MCF 10A (cell line): ENCODE measurements at regions not wholly inside any gene's neighbourhood (a gene's known extent, or its start where the extent isn't known, plus 50 kb on each side); places are given as distances from the start of the nearest gene placed in this dataset.

ENCODE experiments used
- BruUV-seq: library from RNA; stranded (reverse); fragments of 400-500 nt; replicated peaks from 2 replicates; lab custom pipeline; 2021; lab: Mats Ljungman, UMichigan
- CTCF ChIA-PET: fragments of 300-600 bp; sonication (Branson Sonifier 250); formaldehyde crosslinking; extraction: SDS; loops from one replicate; lab custom pipeline; 2021; ENCODE audit warnings: antibody characterized with exemption, inconsistent platforms; lab: Yijun Ruan, JAX
- POLR2A ChIA-PET: fragments of 300-600, 350-650 bp; sonication (Branson Sonifier 250); formaldehyde crosslinking; extraction: SDS; loops from one replicate; lab custom pipeline; 2020; ENCODE audit warnings: antibody characterized with exemption, inconsistent platforms; lab: Yijun Ruan, JAX
- DNase-seq: peaks from one replicate; pipeline ENCODE4 v3.0.0-alpha.2; 2018; ENCODE audit not compliant: unreplicated experiment
- H3K27ac Mint-ChIP-seq: one replicate; pipeline ENCODE4 v1.8.0; 2022; ENCODE audit warnings: mild to moderate bottlenecking, low read depth, mixed read lengths; ENCODE audit not compliant: unreplicated experiment
- H3K27me3 Mint-ChIP-seq: one replicate; pipeline ENCODE4 v1.8.0; 2022; ENCODE audit warnings: mixed read lengths; ENCODE audit not compliant: insufficient read depth, unreplicated experiment
- H3K36me3 Mint-ChIP-seq: one replicate; pipeline ENCODE4 v1.8.0; 2022; ENCODE audit warnings: mild to moderate bottlenecking, moderate library complexity, mixed read lengths; ENCODE audit not compliant: insufficient read depth, unreplicated experiment
- H3K4me1 Mint-ChIP-seq: one replicate; pipeline ENCODE4 v1.8.0; 2022; ENCODE audit warnings: mixed read lengths; ENCODE audit not compliant: insufficient read depth, unreplicated experiment
- H3K4me3 Mint-ChIP-seq: one replicate; pipeline ENCODE4 v1.8.0; 2022; ENCODE audit warnings: mild to moderate bottlenecking, moderate library complexity, mixed read lengths; ENCODE audit not compliant: unreplicated experiment
- H3K9me3 Mint-ChIP-seq: one replicate; pipeline ENCODE4 v1.8.0; 2022; ENCODE audit warnings: mixed read lengths; ENCODE audit not compliant: unreplicated experiment
- CTCF ChIP-seq: fragments of 200-600 bp; IDR thresholded peaks from one replicate; pipeline ENCODE4 v1.8.0; 2022; ENCODE audit warnings: antibody characterized with exemption, mild to moderate bottlenecking; ENCODE audit not compliant: unreplicated experiment
- intact Hi-C: fragments of 100-400 bp; cut with micrococcal nuclease; formaldehyde crosslinking; loops from 2 replicates; pipeline ENCODE4 v1.14.1; 2022

- H3K27ac Mint-ChIP-seq, result no peak overlapping the region
- ChIA-PET POLR2A (interaction anchor here (0.6 to 0.8 kb wide), 2 partner anchors 14 to 33 kb away, joined by 3 to 4 read pairs; no protein-coding TSS in a partner anchor), CTCF (no interaction called here)
- no peaks in the 10 kb centered on the region for H3K9me3 Mint-ChIP-seq
- peaks cover 61% of the 10 kb centered on the region for H3K27me3 Mint-ChIP-seq
- DNase-seq, result no peak
- TF ChIP-seq CTCF, result no peak
- no peaks in the 10 kb centered on the region for H3K36me3 Mint-ChIP-seq
- intact Hi-C loops, result no loop called here
- no peaks in the 10 kb centered on the region for H3K4me1 Mint-ChIP-seq
- no peak overlapping the region for H3K4me3 Mint-ChIP-seq
- BruUV-seq, result no TSS peak
Measured at GRCh38 chr2:235194836-235195235, 243.0 kb downstream of the SH3BP4 start.

DNA sequence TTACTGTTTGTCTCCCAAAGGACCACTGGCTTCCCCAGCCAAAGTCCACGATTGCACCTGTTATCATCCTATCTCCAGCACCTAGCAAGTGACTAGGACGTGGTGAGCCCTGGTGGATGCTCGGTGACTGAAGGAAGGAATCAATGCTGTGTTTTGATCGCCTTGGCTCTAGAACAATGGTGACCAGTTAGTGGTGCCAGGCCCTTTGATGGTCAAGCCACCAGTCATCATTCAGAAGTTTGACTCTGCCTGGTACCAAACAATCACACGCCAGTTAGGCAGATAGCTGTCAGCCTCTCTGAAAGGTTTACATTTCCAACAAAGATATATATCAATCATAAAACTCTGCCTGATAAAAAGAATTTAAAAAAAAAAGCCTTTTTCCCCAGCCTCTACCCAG, 244.1 kb downstream of the SH3BP4 start:
- POLR2A ChIA-PET, result no interaction called here
- peaks cover 60% of the 10 kb centered on the region for H3K27me3 Mint-ChIP-seq
- BruUV-seq, result no TSS peak
- CTCF ChIA-PET, result interaction anchor here (0.6 to 0.7 kb wide), 2 partner anchors 26 to 353 kb away, joined by 3 read pairs; no protein-coding TSS in a partner anchor
- no peak for DNase-seq
- no peak overlapping the region for H3K4me3 Mint-ChIP-seq
- TF ChIP-seq CTCF, result no peak
- intact Hi-C loops, result no loop called here
- no peaks in the 10 kb centered on the region for H3K9me3 Mint-ChIP-seq
- no peak overlapping the region for H3K27ac Mint-ChIP-seq
- no peaks in the 10 kb centered on the region for H3K4me1 Mint-ChIP-seq
- no peaks in the 10 kb centered on the region for H3K36me3 Mint-ChIP-seq

GRCh38 chr2:235199128-235199527, 247.3 kb downstream of the SH3BP4 start:
- no peaks in the 10 kb centered on the region for H3K9me3 Mint-ChIP-seq
- no peak overlapping the region for H3K4me3 Mint-ChIP-seq
- H3K27ac Mint-ChIP-seq, result no peak overlapping the region
- intact Hi-C loops, result no loop called here
- POLR2A ChIA-PET, result no interaction called here
- CTCF ChIA-PET, result no interaction called here
- no peaks in the 10 kb centered on the region for H3K4me1 Mint-ChIP-seq
- no peaks in the 10 kb centered on the region for H3K36me3 Mint-ChIP-seq
- TF ChIP-seq CTCF, result no peak
- peaks cover 73% of the 10 kb centered on the region for H3K27me3 Mint-ChIP-seq
- no peak for DNase-seq
- no TSS peak for BruUV-seq

GRCh38 chr2:235200216-235200615, 248.4 kb downstream of the SH3BP4 start:
- H3K4me1 Mint-ChIP-seq, result no peaks in the 10 kb centered on the region
- TF ChIP-seq CTCF, result no peak
- no peak for DNase-seq
- no peak overlapping the region for H3K4me3 Mint-ChIP-seq
- intact Hi-C loops, result no loop called here
- ChIA-PET POLR2A (no interaction called here), CTCF (no interaction called here)
- no TSS peak for BruUV-seq
- H3K36me3 Mint-ChIP-seq, result no peaks in the 10 kb centered on the region
- peaks cover 68% of the 10 kb centered on the region for H3K27me3 Mint-ChIP-seq
- H3K27ac Mint-ChIP-seq, result no peak overlapping the region
- no peaks in the 10 kb centered on the region for H3K9me3 Mint-ChIP-seq
